Gastroesophageal sphincter (tissue), 4 donors: ENCODE measurements at regions not wholly inside any gene's neighbourhood (a gene's known extent, or its start where the extent isn't known, plus 50 kb on each side); places are given as distances from the start of the nearest gene placed in this dataset.

ENCODE experiments used
- ATAC-seq: fragments of 150-250 bp; one replicate; pipeline ENCODE4 v1.9.1; 2016; ENCODE audit warnings: mild to moderate bottlenecking, moderate library complexity
- H3K27ac ChIP-seq, 4 donors: fragments of 200-600 bp; sonication (generic) in 3 of 4; 1 replicate in 3 of 4; 2 replicates in 1 of 4; pipeline ENCODE4 v1.5.1; 2016 to 2019
- H3K27me3 ChIP-seq: fragments of 200-600 bp; sonication (generic); one replicate; pipeline ENCODE4 v1.5.1; 2019
- H3K36me3 ChIP-seq, 2 donors: fragments of 200-600 bp; sonication (generic); one replicate each; pipeline ENCODE4 v1.5.1; 2019; ENCODE audit warnings: control low read depth in 1 of 2
- H3K4me1 ChIP-seq, 3 donors: fragments of 200-600 bp; sonication (generic); 1 replicate in 2 of 3; 2 replicates in 1 of 3; pipeline ENCODE4 v1.5.1; 2016 to 2019; ENCODE audit warnings: control low read depth in 2 of 3
- H3K4me3 ChIP-seq, 2 donors: fragments of 200-600 bp; sonication (generic); one replicate each; pipeline ENCODE4 v1.5.1; 2019; ENCODE audit warnings: mild to moderate bottlenecking in 1 of 2, moderate library complexity in 1 of 2
- H3K9me3 ChIP-seq, 3 donors: fragments of 200-600 bp; sonication (generic); one replicate each; pipeline ENCODE4 v1.5.1; 2017 to 2019; ENCODE audit warnings: control low read depth in 2 of 3
- CTCF ChIP-seq, 4 experiments: fragments of 200-600 bp in 2 of 4; fragments of 450-650 bp in 2 of 4; sonication (generic) in 1 of 4; IDR thresholded peaks; one replicate each; pipeline ENCODE4 v1.5.1; 2017 to 2019; ENCODE audit warnings: antibody characterized with exemption in 4 of 4, mild to moderate bottlenecking in 2 of 4, moderate library complexity in 2 of 4
- EP300 ChIP-seq: sonication (generic); formaldehyde crosslinking; IDR thresholded peaks from one replicate; pipeline ENCODE4 v1.6.1; 2017; ENCODE audit warnings: antibody characterized with exemption, mild to moderate bottlenecking
- POLR2A ChIP-seq, 2 donors: fragments of 450-650 bp; IDR thresholded peaks; one replicate each; pipeline ENCODE4 v1.6.1; 2017; ENCODE audit warnings: antibody characterized with exemption in 2 of 2, mild to moderate bottlenecking in 2 of 2, moderate library complexity in 1 of 2
- POLR2AphosphoS5 ChIP-seq: sonication (generic); formaldehyde crosslinking; IDR thresholded peaks from one replicate; pipeline ENCODE4 v1.6.1; 2017; ENCODE audit warnings: antibody characterized with exemption
- WGBS, 2 donors: methylation state at CpG; one replicate each; pipeline ENCODE4 v1.1.5; 2018; ENCODE audit warnings: low coverage in 1 of 2; 5-methylcytosine and 5-hydroxymethylcytosine counted together

GRCh38 chr19:28397800-28398199 lies 815.2 kb downstream of the UQCRFS1 start:
- no peak overlapping the region for H3K4me3 ChIP-seq
- no peak for ATAC-seq
- peaks cover 40% of the 10 kb centered on the region for H3K27me3 ChIP-seq
- H3K9me3 ChIP-seq = peaks cover 0 to 3% (median 0%) of the 10 kb centered on the region in 3 donors
- no peak overlapping the region for H3K27ac ChIP-seq
- WGBS, 2 donors = 80 to 81% methylated on average over 3 to 5 of the region's 5 CpGs
- no peak for TF ChIP-seq POLR2A (IDR thresholded peaks at IDR 0.05)
- no peaks in the 10 kb centered on the region for H3K4me1 ChIP-seq
- H3K36me3 ChIP-seq = no peaks in the 10 kb centered on the region

- H3K27me3 ChIP-seq = peaks cover 35% of the 10 kb centered on the region
- no peaks in the 10 kb centered on the region for H3K36me3 ChIP-seq
- TF ChIP-seq CTCF (IDR thresholded peaks at IDR 0.05) (no peak), POLR2A (IDR thresholded peaks at IDR 0.05) (no peak), POLR2AphosphoS5 (no peak), EP300 (no peak)
- H3K9me3 ChIP-seq = peaks cover 0 to 3% (median 0%) of the 10 kb centered on the region in 3 donors
- ATAC-seq = no peak
- H3K4me3 ChIP-seq = no peak overlapping the region
- WGBS, 2 donors = 80 to 84% methylated on average over 7 of the region's 10 CpGs
- no peaks in the 10 kb centered on the region for H3K4me1 ChIP-seq
- H3K27ac ChIP-seq = no peak overlapping the region
Observed at GRCh38 chr19:28397306-28397705, 815.6 kb downstream of the UQCRFS1 start.

- no peak overlapping the region for H3K4me3 ChIP-seq
- H3K9me3 ChIP-seq = peaks cover 0 to 3% (median 0%) of the 10 kb centered on the region in 3 donors
- peaks cover 28% of the 10 kb centered on the region for H3K27me3 ChIP-seq
- 56 to 78% methylated on average over 5 to 7 of the region's 13 CpGs for WGBS, 2 donors
- ATAC-seq = no peak
- TF ChIP-seq EP300 = no peak
- no peak for TF ChIP-seq CTCF (IDR thresholded peaks at IDR 0.05)
- TF ChIP-seq POLR2A (IDR thresholded peaks at IDR 0.05) = no peak
- no peak for TF ChIP-seq POLR2AphosphoS5
- no peaks in the 10 kb centered on the region for H3K4me1 ChIP-seq
- no peak overlapping the region for H3K27ac ChIP-seq
- H3K36me3 ChIP-seq = no peaks in the 10 kb centered on the region
Observed at GRCh38 chr19:28396287-28396831, 816.6 kb downstream of the UQCRFS1 start.

GRCh38 chr19:28394725-28395124 lies 818.2 kb downstream of the UQCRFS1 start:
- Histone ChIP-seq H3K9me3 (peaks cover 0 to 3% (median 0%) of the 10 kb centered on the region in 3 donors), H3K36me3 (no peaks in the 10 kb centered on the region), H3K4me1 (no peaks in the 10 kb centered on the region), H3K4me3 (no peak overlapping the region), H3K27ac (no peak overlapping the region), H3K27me3 (peaks cover 20% of the 10 kb centered on the region)
- ATAC-seq = no peak
- 13 to 20% methylated on average over 3 of the region's 4 CpGs for WGBS, 2 donors
- TF ChIP-seq POLR2AphosphoS5 = no peak
- TF ChIP-seq EP300 = no peak
- no peak for TF ChIP-seq POLR2A (IDR thresholded peaks at IDR 0.05)
- TF ChIP-seq CTCF (IDR thresholded peaks at IDR 0.05) = no peak

GRCh38 chr19:28393574-28394336 lies 819.2 kb downstream of the UQCRFS1 start:
- H3K36me3 ChIP-seq = no peaks in the 10 kb centered on the region
- 5 to 9% methylated on average over 6 to 10 of the region's 10 CpGs for WGBS, 2 donors

More at GRCh38 chr19:28393574-28394336, 819.2 kb downstream of the UQCRFS1 start:
- Histone ChIP-seq H3K27ac (no peak overlapping the region), H3K4me3 (no peak overlapping the region), H3K27me3 (peaks cover 20% of the 10 kb centered on the region), H3K4me1 (no peaks in the 10 kb centered on the region), H3K9me3 (peaks cover 0 to 3% (median 0%) of the 10 kb centered on the region in 3 donors)
- no peak for ATAC-seq
- TF ChIP-seq CTCF (IDR thresholded peaks at IDR 0.05) (no peak), EP300 (no peak), POLR2A (IDR thresholded peaks at IDR 0.05) (no peak), POLR2AphosphoS5 (no peak)
